ENCODE measurements at regions not wholly inside any gene's neighbourhood (a gene's known extent, or its start where the extent isn't known, plus 50 kb on each side); places are given as distances from the start of the nearest gene placed in this dataset.
A peak's percentile ranks its signal among the peaks of the same experiment; 100 is the strongest.
"Not testable (repeated sequence)": the region's sequence is repeated elsewhere in the genome, so short reads cannot be mapped to it uniquely, and the experiment has no call there.

DNA sequence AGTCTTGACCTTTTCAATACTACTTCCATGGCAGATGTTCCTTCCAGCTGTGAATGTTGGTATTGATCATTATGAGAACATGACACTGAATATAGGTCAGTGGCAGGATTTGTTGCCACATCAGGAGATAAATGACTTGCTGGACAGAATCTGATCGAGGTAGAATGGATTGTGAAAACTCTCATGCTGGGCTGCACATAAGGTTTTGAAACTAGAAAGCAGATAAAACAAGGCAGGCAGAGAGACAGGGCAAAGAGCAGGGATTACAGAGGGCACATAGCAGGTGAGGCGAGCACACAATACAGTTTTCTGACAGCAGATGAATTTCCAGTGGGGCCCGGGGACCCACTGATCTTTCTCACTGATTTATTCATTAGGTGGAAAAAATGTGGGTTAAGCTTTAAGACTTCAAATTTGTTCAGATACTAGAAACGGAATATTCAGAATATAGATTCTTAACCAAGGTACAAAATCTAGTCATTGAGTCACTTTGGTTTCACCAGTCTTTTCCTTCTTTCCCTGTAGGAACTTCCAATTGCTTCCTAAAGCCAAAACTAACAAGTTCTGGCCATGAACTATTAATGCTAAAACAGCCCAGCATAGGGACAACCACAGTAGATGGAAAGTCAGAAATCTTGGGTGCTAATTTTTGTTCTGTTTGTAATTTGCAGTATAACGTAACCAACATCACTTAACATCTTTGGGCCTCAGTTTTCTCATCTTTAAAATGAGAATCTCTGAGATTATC is 296.0 kb upstream of the PTBP2 start:
- intact Hi-C loops (cut with DNase I) = no loop called here
- no peak for DNase-seq
- ATAC-seq (ENCODE audit: poor library complexity) = no peak

GRCh38 chr1:96427616-96428015 is 294.0 kb upstream of the PTBP2 start:
- intact Hi-C loops (cut with DNase I) = no loop called here
- ATAC-seq (ENCODE audit: poor library complexity) = no peak
- no peak for DNase-seq

DNA sequence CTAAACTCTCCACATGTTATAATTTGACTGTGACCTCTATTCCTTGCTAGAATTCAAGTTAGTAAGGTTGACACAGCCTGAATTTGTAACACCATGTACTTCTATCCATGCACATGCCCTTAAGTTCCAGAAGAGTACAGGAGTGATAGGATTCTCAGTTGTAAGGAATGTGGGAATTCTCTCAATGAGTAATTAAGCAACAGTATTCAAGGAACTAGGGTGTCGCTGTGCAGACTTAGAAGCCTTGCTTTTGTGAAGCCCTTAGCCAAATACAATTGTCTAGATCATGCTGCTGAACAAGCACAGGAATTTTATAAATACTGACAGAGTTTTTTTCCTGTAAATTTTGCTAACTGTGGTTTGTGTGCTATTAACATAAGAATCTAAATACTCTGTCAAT is 276.3 kb upstream of the PTBP2 start:
- DNase-seq (no peak), ATAC-seq (ENCODE audit: poor library complexity) (no peak)
- intact Hi-C loops (cut with DNase I) = no loop called here

- DNase-seq (no peak), ATAC-seq (ENCODE audit: poor library complexity) (no peak)
- intact Hi-C loops (cut with DNase I) = no loop called here
Measured at GRCh38 chr1:96464066-96464465, 257.5 kb upstream of the PTBP2 start.

DNA sequence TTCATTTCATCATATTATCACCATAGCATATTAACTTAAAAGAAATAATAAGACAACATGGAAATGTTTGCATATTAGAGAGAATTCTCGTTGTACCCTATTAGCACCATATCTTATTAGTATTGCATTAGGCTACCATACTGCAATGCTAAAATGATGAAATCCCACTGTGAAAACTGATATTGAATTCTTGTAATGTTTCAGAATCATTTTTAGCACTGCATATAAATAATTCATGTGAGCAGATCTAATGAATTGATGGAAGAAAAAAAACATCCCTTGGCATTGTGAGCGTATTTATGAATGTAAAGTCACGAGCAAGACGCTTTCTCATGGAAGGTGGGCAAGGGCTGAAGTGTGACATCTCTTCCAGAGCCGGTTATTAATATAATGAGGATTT is 257.1 kb upstream of the PTBP2 start:
- DNase-seq = no peak
- ATAC-seq (ENCODE audit: poor library complexity) = no peak
- intact Hi-C loops (cut with DNase I) = no loop called here

GRCh38 chr1:96464991-96465390 is 256.6 kb upstream of the PTBP2 start:
- DNase-seq (no peak), ATAC-seq (ENCODE audit: poor library complexity) (no peak)
- intact Hi-C loops (cut with DNase I) = no loop called here

- ATAC-seq (ENCODE audit: poor library complexity) (peak; percentile 88), DNase-seq (peak; percentile 45)
- intact Hi-C loops (cut with DNase I) = no loop called here
Measured at GRCh38 chr1:96465441-96465840, 256.1 kb upstream of the PTBP2 start.

GRCh38 chr1:96466842-96467241 is 254.7 kb upstream of the PTBP2 start:
- intact Hi-C loops (cut with DNase I) = no loop called here
- ATAC-seq (ENCODE audit: poor library complexity) (no peak), DNase-seq (no peak)

DNA sequence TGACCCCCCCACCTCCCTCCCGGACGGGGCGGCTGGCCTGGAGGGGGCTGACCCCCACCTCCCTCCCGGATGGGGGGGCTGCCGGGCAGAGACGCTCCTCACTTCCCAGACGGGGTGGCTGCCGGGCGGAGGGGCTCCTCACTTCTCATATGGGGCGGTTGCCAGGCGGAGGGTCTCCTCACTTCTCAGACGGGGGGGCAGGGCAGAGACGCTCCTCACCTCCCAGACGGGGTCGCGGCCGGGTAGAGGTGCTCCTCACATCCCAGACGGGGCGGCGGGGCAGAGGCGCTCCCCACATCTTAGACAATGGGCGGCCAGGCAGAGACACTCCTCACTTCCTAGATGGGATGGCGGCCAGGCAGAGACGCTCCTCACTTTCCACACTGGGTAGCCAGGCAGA is 251.9 kb upstream of the PTBP2 start:
- ATAC-seq (ENCODE audit: poor library complexity); DNase-seq; intact Hi-C loops (cut with DNase I): not testable (repeated sequence)

GRCh38 chr1:96472471-96472870 is 249.1 kb upstream of the PTBP2 start:
- no peak for DNase-seq
- intact Hi-C loops (cut with DNase I) = no loop called here
- ATAC-seq (ENCODE audit: poor library complexity) = no peak

- ATAC-seq (ENCODE audit: poor library complexity) (no peak), DNase-seq (no peak)
- intact Hi-C loops (cut with DNase I) = no loop called here
Measured at GRCh38 chr1:96473791-96474434, 247.7 kb upstream of the PTBP2 start.

GRCh38 chr1:96474985-96475743 is 246.4 kb upstream of the PTBP2 start:
- no peak for ATAC-seq (ENCODE audit: poor library complexity)
- intact Hi-C loops (cut with DNase I) = no loop called here
- DNase-seq = no peak

DNA sequence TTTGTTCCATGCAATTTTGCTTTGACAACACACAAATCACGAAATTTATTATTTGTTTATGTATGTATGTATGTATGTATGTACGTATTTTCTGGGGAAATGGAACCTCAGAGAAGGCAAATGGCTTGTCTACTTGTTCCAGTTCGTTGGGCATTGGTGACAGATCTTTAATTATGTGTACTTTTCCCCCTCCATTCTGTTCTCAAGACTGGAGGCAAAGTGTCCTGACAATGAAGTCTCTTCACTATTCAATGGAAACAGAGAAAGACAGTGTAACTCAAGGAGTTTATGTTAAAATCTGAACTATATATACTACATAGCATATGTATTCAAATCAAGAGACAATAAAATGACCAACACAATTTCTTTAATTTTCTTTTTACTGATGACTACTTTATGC is 245.7 kb upstream of the PTBP2 start:
- ATAC-seq (ENCODE audit: poor library complexity) = no peak
- no peak for DNase-seq
- intact Hi-C loops (cut with DNase I) = no loop called here

DNA sequence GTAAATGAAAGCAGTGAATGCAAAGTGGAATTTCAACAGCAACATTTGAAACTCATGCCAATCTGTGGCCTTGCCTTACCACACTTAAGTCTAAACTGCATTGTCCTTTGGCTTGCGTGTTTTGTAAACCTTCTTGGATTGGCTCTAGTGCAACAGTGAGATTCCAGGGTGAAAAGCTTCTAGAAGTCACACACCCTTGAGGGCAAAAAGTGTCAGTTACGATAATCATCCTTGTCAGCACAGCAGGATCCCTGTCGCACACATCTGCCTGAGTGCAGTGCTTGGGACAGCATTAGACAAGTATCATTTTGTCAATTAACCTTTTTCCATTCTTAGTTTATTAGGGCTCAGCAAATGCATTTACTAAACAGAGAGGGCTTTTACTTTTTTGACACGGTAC is 243.4 kb upstream of the PTBP2 start:
- intact Hi-C loops (cut with DNase I) = no loop called here
- DNase-seq (no peak), ATAC-seq (ENCODE audit: poor library complexity) (no peak)

DNA sequence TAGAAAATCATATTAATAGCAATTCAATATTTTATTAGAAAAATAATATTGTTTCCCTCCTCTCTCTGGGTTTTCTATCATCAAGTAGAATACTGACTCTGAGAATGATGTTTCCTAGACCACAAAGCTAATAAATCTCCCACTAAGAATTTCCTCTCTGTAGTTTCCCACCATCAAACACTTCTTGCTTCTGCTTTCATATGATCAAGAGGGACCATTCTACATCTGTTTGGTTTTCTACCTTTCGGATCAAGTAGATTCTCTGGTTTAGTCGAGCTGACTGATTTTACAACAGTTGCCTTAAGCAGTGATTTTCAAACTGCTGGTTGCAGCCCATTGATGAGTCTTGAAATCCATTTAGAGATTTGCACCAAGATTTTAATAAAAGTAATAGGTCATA is 240.2 kb upstream of the PTBP2 start:
- intact Hi-C loops (cut with DNase I) = no loop called here
- DNase-seq = no peak
- ATAC-seq (ENCODE audit: poor library complexity) = no peak

DNA sequence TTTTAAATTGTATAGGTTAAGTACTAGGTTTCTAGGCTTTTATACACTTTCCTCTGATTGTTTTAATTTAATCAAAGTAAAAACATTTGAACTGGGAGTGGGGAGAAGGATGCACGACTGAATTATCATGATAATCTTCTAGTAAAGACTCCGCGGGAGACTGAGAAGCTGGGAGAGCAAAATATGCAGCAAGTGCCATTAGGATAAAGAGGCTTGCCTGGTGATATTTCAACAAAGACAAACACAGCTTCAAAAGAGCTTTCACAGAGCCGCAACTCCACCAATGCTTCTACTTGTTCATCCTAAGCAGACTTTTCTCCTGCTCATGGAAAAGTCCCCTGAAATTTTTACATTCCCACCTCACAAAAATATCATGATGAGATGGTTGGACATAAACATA is 239.0 kb upstream of the PTBP2 start:
- intact Hi-C loops (cut with DNase I) = no loop called here
- ATAC-seq (ENCODE audit: poor library complexity) (no peak), DNase-seq (no peak)

GRCh38 chr1:96487394-96487793 is 234.2 kb upstream of the PTBP2 start:
- DNase-seq (no peak), ATAC-seq (ENCODE audit: poor library complexity) (no peak)
- intact Hi-C loops (cut with DNase I) = no loop called here

DNA sequence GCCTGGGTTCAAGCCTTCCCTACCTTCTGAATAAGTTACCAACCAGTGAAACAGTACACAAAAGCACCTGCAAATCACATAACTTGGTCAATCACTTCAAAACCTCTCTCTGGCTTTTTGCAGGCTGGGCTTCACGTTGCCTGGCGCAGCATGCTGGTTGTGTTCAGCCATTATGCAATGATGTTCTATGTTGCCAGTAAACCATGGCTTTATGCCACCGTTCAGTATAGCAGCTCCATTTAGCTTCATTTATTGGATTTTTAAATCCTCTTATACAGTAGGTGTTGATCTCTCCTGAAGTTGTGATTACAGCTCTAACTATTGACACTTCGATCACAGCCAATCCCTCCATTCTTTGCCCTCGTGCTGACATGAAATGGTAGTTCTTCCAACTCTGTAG is 233.6 kb upstream of the PTBP2 start:
- no peak for ATAC-seq (ENCODE audit: poor library complexity)
- intact Hi-C loops (cut with DNase I) = no loop called here
- DNase-seq = no peak

DNA sequence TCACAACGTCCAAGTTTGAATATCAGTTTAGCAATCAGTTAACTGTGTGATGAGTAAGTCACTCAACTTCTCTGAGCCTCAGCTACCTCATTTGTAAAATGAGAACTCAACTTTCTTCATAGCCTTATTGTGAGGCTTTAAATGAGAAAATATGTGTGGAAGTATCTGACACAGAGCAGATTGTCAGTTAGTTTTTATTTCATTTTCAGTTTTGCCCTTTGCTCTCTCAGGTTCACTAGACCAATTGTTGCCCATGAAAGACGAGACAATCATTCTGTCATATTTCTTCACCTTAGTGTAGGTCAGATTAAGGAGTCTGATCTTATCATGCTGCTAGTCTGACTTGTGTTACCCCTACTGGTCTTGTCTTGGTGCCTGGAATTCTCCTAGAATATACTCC is 232.8 kb upstream of the PTBP2 start:
- intact Hi-C loops (cut with DNase I) = no loop called here
- no peak for ATAC-seq (ENCODE audit: poor library complexity)
- no peak for DNase-seq

- intact Hi-C loops (cut with DNase I) = no loop called here
- DNase-seq = no peak
- ATAC-seq (ENCODE audit: poor library complexity) = no peak
Measured at GRCh38 chr1:96492236-96492635, 229.3 kb upstream of the PTBP2 start.
